ENCODE measurements at regions not wholly inside any gene's neighbourhood (a gene's known extent, or its start where the extent isn't known, plus 50 kb on each side); places are given as distances from the start of the nearest gene placed in this dataset.

DNA sequence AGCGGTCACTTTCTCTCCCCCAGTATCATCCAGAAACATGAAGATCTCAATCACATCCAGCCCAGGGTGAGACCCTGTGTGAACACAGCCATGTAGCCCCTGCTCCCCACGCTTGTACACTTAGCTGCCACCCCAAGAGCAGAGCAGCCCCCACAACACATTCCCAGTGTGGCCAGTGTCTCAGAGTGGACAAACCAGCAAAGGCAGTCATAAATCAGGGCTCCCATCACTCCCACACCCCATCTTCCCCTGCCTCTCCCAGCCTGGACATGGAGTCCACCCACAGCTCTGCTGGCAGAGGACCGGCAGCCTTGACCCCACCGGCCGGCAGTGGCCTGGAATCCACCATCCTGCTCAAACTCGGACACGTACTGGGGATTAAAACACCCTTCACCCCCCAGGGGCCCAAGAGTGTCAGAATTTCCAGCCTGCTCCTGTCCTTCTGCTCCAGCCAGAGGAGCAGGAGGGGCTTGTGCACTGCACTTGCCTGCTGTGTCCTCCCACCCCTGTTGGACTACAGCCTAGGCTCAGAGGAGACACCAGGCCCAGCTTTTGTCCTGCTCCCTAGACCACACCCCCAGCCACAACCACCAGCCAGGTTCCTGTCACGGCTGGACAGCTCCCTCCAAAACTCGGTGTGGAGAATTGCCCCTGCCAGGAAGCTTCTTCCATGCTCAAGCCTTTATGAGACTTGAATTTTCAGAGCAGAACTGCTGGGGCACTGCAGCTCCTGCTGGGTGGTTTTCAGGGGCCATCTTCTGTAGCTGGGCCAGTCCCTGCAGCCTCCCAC lies 206.1 kb downstream of the SMAD2 start:
- TF ChIP-seq, protein P1, sequence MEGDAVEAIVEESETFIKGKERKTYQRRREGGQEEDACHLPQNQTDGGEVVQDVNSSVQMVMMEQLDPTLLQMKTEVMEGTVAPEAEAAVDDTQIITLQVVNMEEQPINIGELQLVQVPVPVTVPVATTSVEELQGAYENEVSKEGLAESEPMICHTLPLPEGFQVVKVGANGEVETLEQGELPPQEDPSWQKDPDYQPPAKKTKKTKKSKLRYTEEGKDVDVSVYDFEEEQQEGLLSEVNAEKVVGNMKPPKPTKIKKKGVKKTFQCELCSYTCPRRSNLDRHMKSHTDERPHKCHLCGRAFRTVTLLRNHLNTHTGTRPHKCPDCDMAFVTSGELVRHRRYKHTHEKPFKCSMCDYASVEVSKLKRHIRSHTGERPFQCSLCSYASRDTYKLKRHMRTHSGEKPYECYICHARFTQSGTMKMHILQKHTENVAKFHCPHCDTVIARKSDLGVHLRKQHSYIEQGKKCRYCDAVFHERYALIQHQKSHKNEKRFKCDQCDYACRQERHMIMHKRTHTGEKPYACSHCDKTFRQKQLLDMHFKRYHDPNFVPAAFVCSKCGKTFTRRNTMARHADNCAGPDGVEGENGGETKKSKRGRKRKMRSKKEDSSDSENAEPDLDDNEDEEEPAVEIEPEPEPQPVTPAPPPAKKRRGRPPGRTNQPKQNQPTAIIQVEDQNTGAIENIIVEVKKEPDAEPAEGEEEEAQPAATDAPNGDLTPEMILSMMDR (IDR thresholded peaks at IDR 0.05), result no peak
- no peak for TF ChIP-seq POLR2A (IDR thresholded peaks at IDR 0.05)

Measured in right lobe of liver (tissue), 4 donors.